ENCODE measurements at regions not wholly inside any gene's neighbourhood (a gene's known extent, or its start where the extent isn't known, plus 50 kb on each side); places are given as distances from the start of the nearest gene placed in this dataset.

DNA sequence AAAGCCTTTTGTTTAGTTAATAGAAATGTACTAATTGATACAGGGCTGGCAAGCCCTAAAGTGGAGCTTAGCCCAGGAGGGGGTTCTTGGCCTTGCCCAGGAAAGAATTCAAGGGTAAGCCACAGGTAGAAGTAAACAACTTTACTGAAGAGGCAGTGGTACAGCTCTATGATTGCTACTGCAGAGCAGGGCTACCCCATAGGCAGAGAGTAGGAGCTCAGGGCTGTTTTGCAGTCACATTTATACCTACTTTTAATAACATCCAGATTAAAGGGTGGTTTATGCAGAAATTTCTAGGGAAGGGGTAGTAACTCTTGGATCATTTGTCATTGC lies 680.4 kb upstream of the GJE1 start:
- H4K20me1 ChIP-seq (ENCODE audit: low read depth, low read length): no peaks in the 10 kb centered on the region
- H3K9me2 ChIP-seq (replicated peaks; ENCODE audit: insufficient read depth, low read length): no peaks in the 10 kb centered on the region
- H3K36me3 ChIP-seq (ENCODE audit: low read length): no peaks in the 10 kb centered on the region
- H3K9me3 ChIP-seq (ENCODE audit: insufficient read depth, low read length): no peaks in the 10 kb centered on the region
- H3F3A ChIP-seq (ENCODE audit: insufficient read depth): no peaks in the 10 kb centered on the region
- no peaks in the 10 kb centered on the region for H3K79me2 ChIP-seq (ENCODE audit: insufficient read depth, low read length)
- H3K4me3 ChIP-seq (ENCODE audit: insufficient read depth, low read length, poor library complexity, severe bottlenecking): no peak overlapping the region
- H3K9ac ChIP-seq (ENCODE audit: low read length): no peak overlapping the region
- H2AFZ ChIP-seq (ENCODE audit: low read depth, low read length, severe bottlenecking): no peak overlapping the region
- no peak for TF ChIP-seq EZH2phosphoT487 (conservative IDR thresholded peaks at IDR 0.05; ENCODE audit: low read length)
- TF ChIP-seq, protein P1, sequence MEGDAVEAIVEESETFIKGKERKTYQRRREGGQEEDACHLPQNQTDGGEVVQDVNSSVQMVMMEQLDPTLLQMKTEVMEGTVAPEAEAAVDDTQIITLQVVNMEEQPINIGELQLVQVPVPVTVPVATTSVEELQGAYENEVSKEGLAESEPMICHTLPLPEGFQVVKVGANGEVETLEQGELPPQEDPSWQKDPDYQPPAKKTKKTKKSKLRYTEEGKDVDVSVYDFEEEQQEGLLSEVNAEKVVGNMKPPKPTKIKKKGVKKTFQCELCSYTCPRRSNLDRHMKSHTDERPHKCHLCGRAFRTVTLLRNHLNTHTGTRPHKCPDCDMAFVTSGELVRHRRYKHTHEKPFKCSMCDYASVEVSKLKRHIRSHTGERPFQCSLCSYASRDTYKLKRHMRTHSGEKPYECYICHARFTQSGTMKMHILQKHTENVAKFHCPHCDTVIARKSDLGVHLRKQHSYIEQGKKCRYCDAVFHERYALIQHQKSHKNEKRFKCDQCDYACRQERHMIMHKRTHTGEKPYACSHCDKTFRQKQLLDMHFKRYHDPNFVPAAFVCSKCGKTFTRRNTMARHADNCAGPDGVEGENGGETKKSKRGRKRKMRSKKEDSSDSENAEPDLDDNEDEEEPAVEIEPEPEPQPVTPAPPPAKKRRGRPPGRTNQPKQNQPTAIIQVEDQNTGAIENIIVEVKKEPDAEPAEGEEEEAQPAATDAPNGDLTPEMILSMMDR (IDR thresholded peaks at IDR 0.05; ENCODE audit: insufficient read depth, low read length, poor library complexity, severe bottlenecking): no peak
- H3K27ac ChIP-seq (ENCODE audit: low read depth, low read length): no peak overlapping the region
- no peak overlapping the region for H3K4me2 ChIP-seq (ENCODE audit: low read depth, low read length, poor library complexity, severe bottlenecking)
- no peaks in the 10 kb centered on the region for H3K27me3 ChIP-seq (ENCODE audit: low read length)

DNA sequence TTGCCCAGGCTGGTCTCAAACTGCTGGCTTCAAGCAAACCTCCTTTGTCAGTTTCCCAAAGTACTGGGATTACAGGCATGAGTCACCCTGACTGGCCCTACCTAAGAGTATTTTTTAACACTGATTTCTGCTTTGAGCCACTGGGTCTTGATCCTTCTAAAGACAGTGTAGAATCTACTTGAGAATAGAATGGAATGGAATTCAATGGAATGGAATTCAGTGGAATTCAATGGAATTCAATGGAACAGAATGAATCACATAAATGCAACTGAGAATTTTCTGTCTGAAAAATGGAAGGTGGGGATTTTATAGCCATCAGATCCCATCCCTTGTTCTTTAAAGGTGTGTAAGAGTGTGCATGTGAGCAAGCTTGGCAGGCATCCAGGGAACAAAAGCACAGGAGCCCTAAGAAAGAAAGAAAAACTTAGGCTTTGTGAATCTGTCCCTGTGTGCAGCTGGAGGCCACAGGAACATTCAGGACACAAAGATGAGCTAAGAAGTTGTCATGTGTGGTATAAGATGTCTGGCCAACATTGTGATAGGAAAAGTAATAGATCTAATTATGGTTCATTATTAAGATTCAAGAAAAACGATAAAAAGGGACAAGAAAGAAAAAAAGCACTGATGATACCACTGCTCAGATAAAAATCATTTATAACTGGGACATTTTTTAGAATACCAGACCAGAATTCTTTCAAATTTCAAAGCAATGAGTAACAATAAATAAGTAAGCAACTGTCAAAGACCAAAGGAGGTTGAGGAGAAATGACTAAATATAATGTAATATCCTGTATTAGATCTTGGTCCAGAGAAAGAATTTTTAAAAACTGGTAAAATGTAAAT lies 681.0 kb upstream of the GJE1 start:
- Histone ChIP-seq H3K79me2 (ENCODE audit: insufficient read depth, low read length) (no peaks in the 10 kb centered on the region), H3K36me3 (ENCODE audit: low read length) (no peaks in the 10 kb centered on the region), H4K20me1 (ENCODE audit: low read depth, low read length) (no peaks in the 10 kb centered on the region), H3K9me3 (ENCODE audit: insufficient read depth, low read length) (no peaks in the 10 kb centered on the region), H3K27me3 (ENCODE audit: low read length) (no peaks in the 10 kb centered on the region), H3K4me3 (ENCODE audit: insufficient read depth, low read length, poor library complexity, severe bottlenecking) (no peak overlapping the region), H3K4me2 (ENCODE audit: low read depth, low read length, poor library complexity, severe bottlenecking) (no peak overlapping the region), H3K9ac (ENCODE audit: low read length) (no peak overlapping the region), H3K9me2 (replicated peaks; ENCODE audit: insufficient read depth, low read length) (no peaks in the 10 kb centered on the region), H2AFZ (ENCODE audit: low read depth, low read length, severe bottlenecking) (no peak overlapping the region), H3F3A (ENCODE audit: insufficient read depth) (no peaks in the 10 kb centered on the region), H3K27ac (ENCODE audit: low read depth, low read length) (no peak overlapping the region)
- TF ChIP-seq, protein P1 (IDR thresholded peaks at IDR 0.05; ENCODE audit: insufficient read depth, low read length, poor library complexity, severe bottlenecking): no peak
- no peak for TF ChIP-seq EZH2phosphoT487 (conservative IDR thresholded peaks at IDR 0.05; ENCODE audit: low read length)

DNA sequence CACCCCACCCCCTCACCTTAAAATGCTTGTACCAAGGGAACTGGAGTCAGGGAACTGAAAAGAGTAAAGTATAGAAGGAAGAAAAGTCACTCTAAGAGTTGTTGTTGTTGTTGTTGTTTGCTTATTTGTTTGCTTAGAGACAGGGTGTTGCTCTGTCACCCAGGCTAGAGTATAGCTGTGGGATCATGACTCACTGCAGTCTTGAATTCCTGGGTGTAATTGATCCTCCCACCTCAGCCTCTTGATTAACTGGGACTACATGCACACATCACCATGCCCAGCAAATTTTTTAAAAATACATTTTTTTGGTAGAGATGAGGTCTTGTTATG lies 681.6 kb upstream of the GJE1 start:
- Histone ChIP-seq H3K27me3 (ENCODE audit: low read length) (no peaks in the 10 kb centered on the region), H3K4me2 (ENCODE audit: low read depth, low read length, poor library complexity, severe bottlenecking) (no peak overlapping the region), H3K79me2 (ENCODE audit: insufficient read depth, low read length) (no peaks in the 10 kb centered on the region), H3K27ac (ENCODE audit: low read depth, low read length) (no peak overlapping the region), H2AFZ (ENCODE audit: low read depth, low read length, severe bottlenecking) (no peak overlapping the region), H3K9me2 (replicated peaks; ENCODE audit: insufficient read depth, low read length) (no peaks in the 10 kb centered on the region), H3F3A (ENCODE audit: insufficient read depth) (no peaks in the 10 kb centered on the region), H3K4me3 (ENCODE audit: insufficient read depth, low read length, poor library complexity, severe bottlenecking) (no peak overlapping the region), H4K20me1 (ENCODE audit: low read depth, low read length) (no peaks in the 10 kb centered on the region), H3K9ac (ENCODE audit: low read length) (no peak overlapping the region), H3K9me3 (ENCODE audit: insufficient read depth, low read length) (no peaks in the 10 kb centered on the region), H3K36me3 (ENCODE audit: low read length) (no peaks in the 10 kb centered on the region)
- TF ChIP-seq EZH2phosphoT487 (conservative IDR thresholded peaks at IDR 0.05; ENCODE audit: low read length): no peak
- TF ChIP-seq, protein P1 (IDR thresholded peaks at IDR 0.05; ENCODE audit: insufficient read depth, low read length, poor library complexity, severe bottlenecking): no peak
